Neuronal stem cell (in vitro differentiated cells): ENCODE measurements at regions not wholly inside any gene's neighbourhood (a gene's known extent, or its start where the extent isn't known, plus 50 kb on each side); places are given as distances from the start of the nearest gene placed in this dataset.

Experiments used
- DNase-seq: peaks from one replicate; pipeline ENCODE4 v3.0.0-alpha.2; 2013; ENCODE audit warnings: low spot score
- H2AFZ ChIP-seq: one replicate; pipeline ENCODE4 v1.6.1; 2013; ENCODE audit warnings: mild to moderate bottlenecking, low read length, inconsistent platforms
- H2AK5ac ChIP-seq: 2 replicates; pipeline ENCODE4 v1.6.1; 2013; ENCODE audit warnings: low read depth, mild to moderate bottlenecking, inconsistent platforms, low read length, moderate library complexity, mixed read lengths
- H2BK120ac ChIP-seq: 2 replicates; pipeline ENCODE4 v1.6.1; 2013; ENCODE audit warnings: low read depth, mild to moderate bottlenecking, inconsistent platforms, low read length, moderate library complexity, mixed read lengths
- H2BK12ac ChIP-seq: one replicate; pipeline ENCODE4 v1.6.1; 2013; ENCODE audit warnings: low read length, inconsistent platforms
- H2BK15ac ChIP-seq: 2 replicates; pipeline ENCODE4 v1.6.1; 2013; ENCODE audit warnings: mild to moderate bottlenecking, low read length, inconsistent platforms, mixed read lengths
- H2BK5ac ChIP-seq: one replicate; pipeline ENCODE4 v1.6.1; 2013; ENCODE audit warnings: inconsistent platforms, mild to moderate bottlenecking, low read length, moderate library complexity
- H3K14ac ChIP-seq: one replicate; pipeline ENCODE4 v1.6.1; 2013; ENCODE audit warnings: low read length, inconsistent platforms
- H3K18ac ChIP-seq: 2 replicates; pipeline ENCODE4 v1.6.1; 2013; ENCODE audit warnings: low read length, inconsistent platforms
- H3K23ac ChIP-seq: 2 replicates; pipeline ENCODE4 v1.6.1; 2013; ENCODE audit warnings: low read depth, mild to moderate bottlenecking, mixed read lengths, low read length, inconsistent platforms; ENCODE audit not compliant: poor library complexity
- H3K27ac ChIP-seq: replicated peaks from 3 replicates; pipeline ENCODE4 v1.5.1; 2013; ENCODE audit warnings: low read length, inconsistent platforms
- H3K27me3 ChIP-seq, 3 experiments: 2 replicates each; pipeline ENCODE4 v1.6.1; 2013; ENCODE audit warnings: low read length in 3 of 3, mild to moderate bottlenecking in 2 of 3, inconsistent platforms in 1 of 3, low read depth in 1 of 3, mixed read lengths in 1 of 3, moderate library complexity in 1 of 3; ENCODE audit not compliant: control insufficient read depth in 3 of 3, insufficient read depth in 3 of 3
- H3K36me3 ChIP-seq, 2 donors: replicated peaks in 1 of 2; 2 replicates each; pipeline ENCODE4 v1.6.1; 2013; ENCODE audit warnings: low read length in 2 of 2; ENCODE audit not compliant: control insufficient read depth in 2 of 2, insufficient read depth in 2 of 2
- H3K4ac ChIP-seq: 2 replicates; pipeline ENCODE4 v1.6.1; 2013; ENCODE audit warnings: inconsistent platforms, mild to moderate bottlenecking, low read length, moderate library complexity
- H3K4me1 ChIP-seq, 2 donors: 1 replicate in 1 of 2; 2 replicates in 1 of 2; pipeline ENCODE4 v1.6.1; 2013; ENCODE audit warnings: low read length in 2 of 2, low read depth in 1 of 2; ENCODE audit not compliant: control insufficient read depth in 2 of 2, insufficient read depth in 1 of 2
- H3K4me2 ChIP-seq: one replicate; pipeline ENCODE4 v1.6.1; 2013; ENCODE audit warnings: mild to moderate bottlenecking, low read length, inconsistent platforms; ENCODE audit not compliant: insufficient read depth, poor library complexity, severe bottlenecking
- H3K4me3 ChIP-seq, 2 donors: 2 replicates each; pipeline ENCODE4 v1.5.1; 2013; ENCODE audit warnings: low read length in 2 of 2, mild to moderate bottlenecking in 2 of 2, inconsistent platforms in 1 of 2, moderate library complexity in 1 of 2
- H3K79me1 ChIP-seq: one replicate; pipeline ENCODE4 v1.6.1; 2013; ENCODE audit warnings: low read depth, mild to moderate bottlenecking, inconsistent platforms, low read length, moderate library complexity
- H3K9ac ChIP-seq: one replicate; pipeline ENCODE4 v1.6.1; 2013; ENCODE audit warnings: mild to moderate bottlenecking, low read depth, low read length, inconsistent platforms; ENCODE audit not compliant: poor library complexity
- H3K9me3 ChIP-seq, 2 donors: replicated peaks in 1 of 2; 2 replicates each; pipeline versions ENCODE3 to v1.6.1; 2013; ENCODE audit warnings: low read length in 2 of 2, mild to moderate bottlenecking in 2 of 2, inconsistent platforms in 1 of 2, low read depth in 1 of 2, mixed read lengths in 1 of 2, moderate library complexity in 1 of 2; ENCODE audit not compliant: control insufficient read depth in 2 of 2, insufficient read depth in 1 of 2
- H4K8ac ChIP-seq: one replicate; pipeline ENCODE4 v1.6.1; 2013; ENCODE audit warnings: low read depth, mild to moderate bottlenecking, inconsistent platforms, low read length, moderate library complexity
- H4K91ac ChIP-seq: one replicate; pipeline ENCODE4 v1.6.1; 2013; ENCODE audit warnings: low read length, low read depth, mild to moderate bottlenecking, inconsistent platforms; ENCODE audit not compliant: poor library complexity
- WGBS, 2 donors: extraction: QIAGEN DNeasy Blood & Tissue Kit; methylation state at CpG; one replicate each; pipeline ENCODE4 v1.1.7; 2013; ENCODE audit warnings: missing lambda C conversion rate in 2 of 2, mixed read lengths in 1 of 2; ENCODE audit not compliant: insufficient read length in 2 of 2, insufficient replicate concordance in 1 of 2; ENCODE audit errors: extremely low coverage in 2 of 2; 5-methylcytosine and 5-hydroxymethylcytosine counted together

DNA sequence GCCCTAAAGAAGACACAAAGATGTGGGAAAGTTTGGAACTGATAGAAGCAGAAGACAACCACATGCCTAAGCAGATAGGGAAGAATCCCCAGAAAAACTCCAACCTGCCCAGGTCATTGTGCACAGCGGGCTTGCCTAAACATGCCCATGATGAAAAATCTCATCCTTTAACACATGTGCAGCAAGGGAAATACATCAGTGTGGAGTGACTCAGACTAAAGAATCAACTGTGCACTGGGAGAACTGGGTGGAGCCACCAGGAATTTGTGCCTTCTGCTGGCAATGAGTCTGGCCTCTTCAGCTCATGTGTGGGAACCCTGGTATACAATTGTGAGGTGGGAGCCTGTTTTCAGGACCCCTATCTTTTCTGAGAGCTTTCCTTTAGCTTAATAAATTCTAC lies 398.5 kb downstream of the FSCB start:
- Histone ChIP-seq H2AFZ (no peak overlapping the region), H3K27ac (no peak overlapping the region), H2BK5ac (no peak overlapping the region), H2BK15ac (no peak overlapping the region), H3K79me1 (peaks cover 2% of the 10 kb centered on the region), H3K4me1 (no peaks in the 10 kb centered on the region), H2BK12ac (no peak overlapping the region), H4K8ac (no peak overlapping the region), H3K4ac (no peak overlapping the region), H2AK5ac (no peak overlapping the region), H3K36me3 (no peaks in the 10 kb centered on the region), H2BK120ac (no peak overlapping the region), H3K9me3 (peaks cover 0 to 5% of the 10 kb centered on the region in 2 donors), H3K9ac (no peak overlapping the region), H3K4me3 (no peak overlapping the region), H3K27me3 (no peaks in the 10 kb centered on the region), H4K91ac (no peak overlapping the region), H3K14ac (no peak overlapping the region), H3K23ac (no peak overlapping the region), H3K4me2 (no peak overlapping the region), H3K18ac (no peak overlapping the region)
- WGBS, 2 donors, result no CpG with 5 or more reads among the region's 1 CpG
- DNase-seq, result no peak

DNA sequence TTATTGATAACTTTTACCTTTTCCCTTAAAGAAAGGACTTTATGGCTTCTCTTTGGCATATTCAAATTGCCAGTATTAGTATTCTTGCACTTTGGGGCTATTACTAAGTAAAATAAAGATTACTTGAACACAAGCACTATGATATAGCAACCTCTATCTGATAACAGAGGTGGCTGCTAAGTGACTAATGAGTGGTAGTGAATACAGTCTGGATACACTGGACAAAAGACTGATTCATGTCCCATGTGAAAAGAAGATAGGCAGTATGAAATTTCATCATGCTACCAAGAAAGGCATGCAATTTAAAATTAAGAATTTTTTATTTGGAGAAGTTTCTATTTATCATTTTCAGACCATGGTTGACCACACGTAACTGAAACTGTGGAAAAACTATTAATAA lies 399.9 kb downstream of the FSCB start:
- Histone ChIP-seq H3K36me3 (no peaks in the 10 kb centered on the region), H2BK5ac (no peak overlapping the region), H4K8ac (no peak overlapping the region), H2AK5ac (no peak overlapping the region), H3K79me1 (peaks cover 2% of the 10 kb centered on the region), H2AFZ (no peak overlapping the region), H4K91ac (no peak overlapping the region), H3K4ac (no peak overlapping the region), H3K14ac (no peak overlapping the region), H2BK15ac (no peak overlapping the region), H2BK120ac (no peak overlapping the region), H3K4me1 (no peaks in the 10 kb centered on the region), H3K23ac (no peak overlapping the region), H3K4me2 (no peak overlapping the region), H3K4me3 (no peak overlapping the region), H3K27me3 (no peaks in the 10 kb centered on the region), H3K18ac (no peak overlapping the region), H2BK12ac (no peak overlapping the region), H3K9me3 (peaks cover 0 to 5% of the 10 kb centered on the region in 2 donors), H3K27ac (no peak overlapping the region), H3K9ac (no peak overlapping the region)
- no peak for DNase-seq
- WGBS, 2 donors, result no CpG with 5 or more reads among the region's 1 CpG

DNA sequence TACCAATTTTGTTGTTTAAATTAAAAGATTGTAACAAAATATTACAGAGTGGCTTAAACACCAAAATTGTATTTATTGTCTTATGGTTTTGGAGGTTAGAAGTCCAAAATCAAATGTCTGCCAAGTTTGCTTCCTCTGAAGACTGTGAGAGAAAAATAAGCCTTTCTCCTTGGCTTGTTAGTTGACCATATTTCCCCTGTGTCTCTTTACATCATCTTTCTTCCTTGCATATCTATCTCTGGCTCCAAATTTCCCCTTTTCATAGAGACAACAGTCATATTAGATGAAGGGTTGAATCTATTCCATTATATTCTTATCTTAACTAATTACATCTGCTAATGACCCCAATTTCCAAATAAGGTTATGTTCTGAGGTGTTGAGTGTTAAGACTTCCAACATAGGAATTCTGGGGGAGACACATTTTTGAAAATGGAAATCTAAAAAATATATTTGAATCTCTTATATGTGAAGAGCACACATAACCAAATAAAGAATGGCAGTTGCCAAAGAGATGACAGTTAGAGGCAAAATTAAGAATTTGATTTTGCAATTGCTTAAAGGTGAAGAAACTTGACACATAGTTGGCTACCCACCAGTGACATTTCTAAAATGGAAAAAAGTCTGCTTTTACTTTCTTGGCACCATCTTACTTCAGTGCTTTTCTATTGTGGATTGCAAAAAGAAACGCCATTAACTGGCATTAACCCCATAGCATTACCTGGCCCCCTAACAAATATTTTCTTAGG lies 407.2 kb downstream of the FSCB start:
- Histone ChIP-seq H3K27ac (no peak overlapping the region), H3K27me3 (no peaks in the 10 kb centered on the region), H2BK15ac (no peak overlapping the region), H3K14ac (no peak overlapping the region), H3K23ac (no peak overlapping the region), H3K4me3 (no peak overlapping the region), H3K9ac (no peak overlapping the region), H3K4ac (no peak overlapping the region), H3K4me2 (no peak overlapping the region), H4K8ac (no peak overlapping the region), H3K18ac (no peak overlapping the region), H2AFZ (no peak overlapping the region), H3K4me1 (no peaks in the 10 kb centered on the region), H2AK5ac (no peak overlapping the region), H2BK12ac (no peak overlapping the region), H2BK5ac (no peak overlapping the region), H2BK120ac (no peak overlapping the region), H4K91ac (no peak overlapping the region), H3K79me1 (no peaks in the 10 kb centered on the region), H3K9me3 (no peaks in the 10 kb centered on the region), H3K36me3 (no peaks in the 10 kb centered on the region)
- DNase-seq, result no peak
- WGBS, 2 donors, result no CpG with 5 or more reads among the region's 1 CpG

DNA sequence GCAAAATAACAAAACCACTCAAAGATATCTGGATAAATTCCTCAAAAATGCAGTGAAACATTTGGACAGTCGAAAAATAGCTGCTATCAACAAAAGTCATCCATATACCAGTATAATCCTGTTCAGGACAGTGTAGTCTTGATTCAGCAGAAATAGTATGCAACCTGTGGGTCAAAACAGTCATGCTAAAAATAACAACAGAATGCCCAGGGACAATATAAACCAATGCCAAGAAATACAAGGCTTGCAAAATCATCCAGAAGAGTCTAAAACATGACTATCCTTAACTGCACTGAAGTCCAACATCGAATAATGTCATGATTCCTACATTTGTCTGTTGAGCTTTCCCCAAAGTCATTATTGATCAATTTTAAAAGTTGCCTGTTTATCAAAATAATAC lies 425.9 kb downstream of the FSCB start:
- no peaks in the 10 kb centered on the region for H3K4me1 ChIP-seq
- WGBS, 2 donors, result no CpG with 5 or more reads among the region's 2 CpGs
- no peak overlapping the region for H3K4ac ChIP-seq
- H3K27ac ChIP-seq, result no peak overlapping the region
- H4K91ac ChIP-seq, result no peak overlapping the region
- H3K4me2 ChIP-seq, result no peak overlapping the region
- no peak overlapping the region for H2BK15ac ChIP-seq
- H4K8ac ChIP-seq, result no peak overlapping the region
- H3K9me3 ChIP-seq, result no peaks in the 10 kb centered on the region
- no peak overlapping the region for H3K9ac ChIP-seq
- no peak overlapping the region for H3K23ac ChIP-seq
- H2AK5ac ChIP-seq, result no peak overlapping the region
- no peaks in the 10 kb centered on the region for H3K36me3 ChIP-seq
- H2BK120ac ChIP-seq, result no peak overlapping the region
- no peak overlapping the region for H3K4me3 ChIP-seq
- no peak overlapping the region for H2BK5ac ChIP-seq
- H3K79me1 ChIP-seq, result no peaks in the 10 kb centered on the region
- no peak overlapping the region for H3K14ac ChIP-seq
- no peaks in the 10 kb centered on the region for H3K27me3 ChIP-seq
- H2AFZ ChIP-seq, result no peak overlapping the region
- H3K18ac ChIP-seq, result no peak overlapping the region
- no peak for DNase-seq
- H2BK12ac ChIP-seq, result no peak overlapping the region
